GM19463 (cell line): ENCODE measurements at regions not wholly inside any gene's neighbourhood (a gene's known extent, or its start where the extent isn't known, plus 50 kb on each side); places are given as distances from the start of the nearest gene placed in this dataset.
"Not testable (repeated sequence)": the region's sequence is repeated elsewhere in the genome, so short reads cannot be mapped to it uniquely, and the experiment has no call there.

Experiments
- ATAC-seq: cut with Tn5 transposase; IDR thresholded peaks from one replicate; pipeline ENCODE4 v1.9.1; 2021; ENCODE audit warnings: mild to moderate bottlenecking, moderate library complexity; ENCODE audit not compliant: unreplicated experiment

- ATAC-seq: no peak
These were observed 174.4 kb downstream of the NUFIP1 start for GRCh38 chr13:44814836-44815235.

GRCh38 chr13:44814161-44814560 lies 175.1 kb downstream of the NUFIP1 start:
- no peak for ATAC-seq

- no peak for ATAC-seq
These were observed 176.5 kb downstream of the NUFIP1 start for GRCh38 chr13:44812818-44813217.

GRCh38 chr13:44810061-44810840 lies 179.0 kb downstream of the NUFIP1 start:
- no peak for ATAC-seq

GRCh38 chr13:44809190-44809589 lies 180.1 kb downstream of the NUFIP1 start:
- no peak for ATAC-seq

- no peak for ATAC-seq
These were observed 181.1 kb downstream of the NUFIP1 start for GRCh38 chr13:44808185-44808584.

GRCh38 chr13:44807449-44808034 lies 181.7 kb downstream of the NUFIP1 start:
- ATAC-seq: no peak

GRCh38 chr13:44806826-44807225 lies 182.4 kb downstream of the NUFIP1 start:
- ATAC-seq: no peak

GRCh38 chr13:44805585-44805984 lies 183.7 kb downstream of the NUFIP1 start:
- no peak for ATAC-seq

- no peak for ATAC-seq
These were observed 185.9 kb downstream of the NUFIP1 start for GRCh38 chr13:44803390-44803789.

- no peak for ATAC-seq
These were observed 186.8 kb downstream of the NUFIP1 start for GRCh38 chr13:44802491-44802890.

- ATAC-seq: no peak
These were observed 187.3 kb downstream of the NUFIP1 start for GRCh38 chr13:44801990-44802389.

- ATAC-seq: no peak
These were observed 188.6 kb downstream of the NUFIP1 start for GRCh38 chr13:44800626-44801025.

GRCh38 chr13:44797685-44798084 lies 191.6 kb downstream of the NUFIP1 start:
- ATAC-seq: no peak

GRCh38 chr13:44796597-44797490 lies 192.4 kb downstream of the NUFIP1 start:
- ATAC-seq: no peak

- not testable (repeated sequence) for ATAC-seq
These were observed 193.2 kb downstream of the NUFIP1 start for GRCh38 chr13:44796039-44796438.

- no peak for ATAC-seq
These were observed 194.1 kb downstream of the NUFIP1 start for GRCh38 chr13:44795176-44795575.

- ATAC-seq: no peak
These were observed 197.2 kb downstream of the NUFIP1 start for GRCh38 chr13:44792096-44792495.

GRCh38 chr13:44790289-44790688 lies 199.0 kb downstream of the NUFIP1 start:
- no peak for ATAC-seq

GRCh38 chr13:44787617-44788016 lies 201.7 kb downstream of the NUFIP1 start:
- no peak for ATAC-seq

GRCh38 chr13:44786756-44787155 lies 202.5 kb downstream of the NUFIP1 start:
- no peak for ATAC-seq

- ATAC-seq: no peak
These were observed 203.9 kb downstream of the NUFIP1 start for GRCh38 chr13:44785401-44785800.
